Fibroblast of skin of scalp (primary cell): ENCODE measurements at regions not wholly inside any gene's neighbourhood (a gene's known extent, or its start where the extent isn't known, plus 50 kb on each side); places are given as distances from the start of the nearest gene placed in this dataset.
"Not testable (repeated sequence)": the region's sequence is repeated elsewhere in the genome, so short reads cannot be mapped to it uniquely, and the experiment has no call there.

Experiments
- DNase-seq: peaks from one replicate; pipeline ENCODE4 v3.0.0-alpha.2; 2013

DNA sequence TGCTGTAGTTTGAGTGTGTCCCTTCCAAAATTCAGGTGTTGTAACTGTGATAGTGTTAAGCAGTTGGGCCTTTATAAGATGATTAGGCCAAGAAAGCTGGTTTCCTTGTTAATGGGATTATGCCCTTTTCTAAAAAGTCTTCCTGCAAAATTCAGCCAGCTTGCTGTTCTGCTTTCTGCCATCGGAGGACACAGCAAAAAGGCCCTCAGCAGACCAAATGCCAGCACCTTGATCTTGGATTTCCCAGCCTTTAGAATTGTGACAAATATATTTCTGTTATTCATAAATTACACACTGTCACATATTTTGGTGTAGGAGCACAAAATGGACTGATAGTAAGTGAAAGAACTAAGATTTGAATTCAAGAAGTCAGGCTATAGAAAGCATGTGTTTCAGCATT, 203.2 kb downstream of the IZUMO3 start:
- no peak for DNase-seq

DNA sequence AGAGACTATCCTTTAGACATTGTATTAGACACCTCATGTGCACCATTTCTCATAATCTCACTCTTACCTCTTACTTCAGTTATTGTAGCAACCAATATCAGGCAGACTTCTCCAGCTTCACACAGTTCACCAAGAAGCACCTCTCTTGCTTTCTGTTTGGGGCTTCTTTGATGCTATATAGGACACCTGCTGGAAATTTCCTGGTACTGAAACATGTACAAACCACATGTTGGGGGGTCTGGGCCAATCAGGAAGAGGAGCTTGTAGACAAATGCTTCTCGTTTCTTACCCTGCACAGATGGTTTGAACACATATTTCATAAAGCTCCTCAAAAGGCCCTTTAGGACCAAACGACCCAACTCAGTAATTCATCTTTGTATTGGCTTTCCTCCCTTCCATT, 212.1 kb downstream of the IZUMO3 start:
- DNase-seq: no peak

- no peak for DNase-seq
Observed at GRCh38 chr9:24298912-24299311, 246.8 kb downstream of the IZUMO3 start.

DNA sequence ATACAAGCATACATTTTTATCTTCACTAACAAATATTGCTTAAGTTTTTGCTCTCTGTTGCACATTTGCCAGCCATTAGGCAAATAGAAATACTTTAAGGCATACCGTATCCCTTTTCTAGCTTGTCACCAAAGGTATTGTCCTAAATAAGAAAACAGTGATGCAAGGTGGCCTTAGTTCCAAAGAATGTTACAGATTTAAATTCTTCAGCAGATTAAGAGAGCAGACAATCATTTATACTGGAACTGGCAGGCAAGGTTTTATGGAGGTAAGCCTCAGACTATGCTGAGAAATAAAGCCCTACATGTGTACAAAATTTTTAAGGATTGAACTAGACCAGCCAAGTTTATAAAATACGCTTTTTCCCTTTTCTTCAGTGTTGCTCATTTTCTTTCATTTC, 247.8 kb downstream of the IZUMO3 start:
- DNase-seq: no peak

DNA sequence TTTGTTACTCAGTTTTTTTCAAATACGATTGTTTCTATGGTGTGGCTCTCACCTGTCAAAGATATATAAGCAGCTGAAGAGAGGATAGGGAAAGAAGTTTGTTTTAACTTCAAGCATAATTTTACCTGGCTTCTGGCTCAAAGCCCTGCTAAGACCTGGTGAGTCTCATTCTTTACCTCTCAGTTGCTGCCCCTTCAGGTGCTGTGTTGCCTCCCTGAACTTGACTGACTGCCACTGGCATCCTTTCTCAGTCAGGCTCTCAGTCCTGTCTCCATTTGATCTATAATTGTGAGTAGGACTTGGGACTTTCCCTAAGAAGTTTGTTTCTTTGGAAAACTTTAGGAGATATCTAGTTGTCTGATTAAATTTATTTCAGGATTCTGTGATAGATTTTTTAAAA, 249.6 kb downstream of the IZUMO3 start:
- no peak for DNase-seq

DNA sequence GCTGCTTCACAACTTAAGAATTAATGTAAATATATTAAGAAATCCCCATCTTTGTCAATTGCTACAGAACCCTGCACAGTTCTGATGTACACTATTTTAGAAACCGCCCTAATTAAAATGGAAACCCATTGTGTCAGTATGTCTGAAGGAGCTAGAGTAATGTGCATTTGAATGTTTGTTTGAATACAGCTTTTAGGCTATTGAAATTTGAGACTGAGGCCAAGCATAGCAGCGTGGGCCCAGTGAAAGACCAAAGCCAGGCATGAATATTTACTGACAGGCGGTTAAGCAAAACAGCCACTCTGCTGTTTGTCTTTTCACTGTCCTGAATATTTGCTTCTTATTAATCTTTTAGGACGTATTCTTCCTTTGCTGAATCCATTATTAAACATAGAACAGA, 252.3 kb downstream of the IZUMO3 start:
- DNase-seq: no peak

DNA sequence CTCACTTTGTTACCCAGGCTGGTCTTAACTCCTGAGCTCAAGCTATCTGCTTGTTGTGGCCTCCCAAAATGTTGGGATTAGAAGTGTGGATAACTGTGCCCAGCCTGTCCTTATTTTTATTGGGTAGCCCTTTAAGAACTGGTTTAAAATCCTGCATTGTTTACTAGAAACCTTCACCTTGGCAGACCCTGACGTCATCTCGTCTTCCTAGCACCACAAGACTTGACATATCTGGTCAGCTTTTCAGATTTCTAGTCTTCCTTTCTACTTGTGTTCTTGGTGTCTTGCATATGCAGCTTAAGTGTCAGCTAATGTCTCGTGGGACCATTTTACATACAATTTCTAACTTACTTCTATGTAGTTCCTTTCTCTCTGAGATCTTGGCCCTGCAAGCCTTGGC, 258.9 kb downstream of the IZUMO3 start:
- no peak for DNase-seq

DNA sequence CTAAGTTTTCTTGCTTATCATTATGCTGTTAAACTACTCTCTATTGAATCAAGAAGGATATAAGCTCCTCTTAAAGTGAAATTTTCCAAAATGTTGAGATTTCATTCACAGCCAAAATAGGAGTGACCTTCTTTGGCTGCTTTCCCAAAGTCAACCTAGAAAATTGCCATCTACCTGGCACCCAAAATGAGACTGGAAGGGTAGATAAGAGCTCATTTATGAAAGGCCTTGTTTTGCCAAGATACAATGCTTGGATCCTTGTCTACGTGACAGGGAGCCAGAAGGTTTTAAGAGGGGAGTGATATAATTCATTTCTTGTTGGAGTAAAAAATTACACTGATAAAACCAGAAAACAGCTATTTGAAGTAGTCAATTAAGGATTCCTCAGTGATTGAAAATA, 287.1 kb downstream of the IZUMO3 start:
- no peak for DNase-seq

DNA sequence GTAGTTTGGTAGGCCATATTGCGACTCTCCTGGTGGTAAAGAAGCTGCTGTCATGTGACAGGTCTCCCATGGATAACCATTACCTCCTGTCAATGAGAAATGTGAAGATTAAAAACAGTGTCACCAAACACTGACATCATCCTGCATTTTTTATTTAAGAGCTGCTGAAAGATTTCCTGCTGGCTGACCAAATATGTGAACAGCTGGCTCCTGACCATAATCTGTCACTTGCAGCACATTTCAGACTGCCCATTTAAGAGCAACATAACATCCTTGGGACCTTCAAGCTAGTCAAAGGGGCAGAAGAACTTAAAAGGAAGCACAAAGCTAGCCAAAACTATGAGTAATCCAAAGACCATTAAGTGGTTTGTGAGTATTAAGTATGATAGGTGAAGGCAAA, 288.0 kb downstream of the IZUMO3 start:
- peak; percentile 19 for DNase-seq

DNA sequence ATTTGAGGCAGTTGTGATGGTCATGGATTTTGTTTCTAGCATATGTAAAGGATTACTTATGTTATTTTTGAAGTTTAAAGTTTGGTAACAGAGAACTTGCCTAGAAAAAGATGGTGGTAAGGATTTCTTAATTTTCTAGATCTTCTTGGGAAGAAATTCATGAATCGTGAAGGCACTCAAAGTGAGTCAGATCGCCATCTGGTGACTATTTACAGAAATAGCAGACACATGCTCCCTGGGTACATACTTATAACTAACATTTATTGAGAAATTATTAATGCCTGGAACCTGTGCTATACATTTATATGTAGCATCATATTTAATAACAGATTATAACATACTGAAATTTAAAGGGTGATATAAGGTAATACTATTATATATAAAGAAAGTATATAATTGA, 299.7 kb downstream of the IZUMO3 start:
- peak; percentile 1 for DNase-seq

DNA sequence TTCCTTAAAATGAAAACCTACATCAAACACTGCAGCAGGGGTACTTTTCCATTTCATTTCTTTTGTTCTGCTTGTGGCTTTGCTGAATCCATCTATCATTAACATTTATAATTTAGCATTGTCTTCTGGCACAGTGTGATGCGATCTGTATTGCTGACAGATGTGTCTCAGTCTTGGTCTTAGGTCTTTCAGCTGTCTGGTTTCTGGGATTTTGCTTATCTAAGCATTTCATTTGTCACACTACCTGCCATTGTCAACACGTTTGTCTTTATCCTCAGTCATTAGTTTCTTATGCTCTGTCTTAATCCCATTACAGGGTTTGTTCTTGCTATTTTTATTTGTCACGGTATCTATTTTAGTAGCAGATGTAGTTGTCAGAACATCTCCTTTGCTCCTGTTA, 303.1 kb downstream of the IZUMO3 start:
- no peak for DNase-seq

GRCh38 chr9:24218656-24219055, 327.0 kb downstream of the IZUMO3 start:
- no peak for DNase-seq

- DNase-seq: no peak
Observed at GRCh38 chr9:24210641-24211040, 335.1 kb downstream of the IZUMO3 start.

GRCh38 chr9:24189986-24190385, 355.7 kb downstream of the IZUMO3 start:
- DNase-seq: no peak

GRCh38 chr9:24180572-24180971, 354.5 kb upstream of the ELAVL2 start:
- not testable (repeated sequence) for DNase-seq

- DNase-seq: no peak
Observed at GRCh38 chr9:24144796-24145195, 318.8 kb upstream of the ELAVL2 start.

DNA sequence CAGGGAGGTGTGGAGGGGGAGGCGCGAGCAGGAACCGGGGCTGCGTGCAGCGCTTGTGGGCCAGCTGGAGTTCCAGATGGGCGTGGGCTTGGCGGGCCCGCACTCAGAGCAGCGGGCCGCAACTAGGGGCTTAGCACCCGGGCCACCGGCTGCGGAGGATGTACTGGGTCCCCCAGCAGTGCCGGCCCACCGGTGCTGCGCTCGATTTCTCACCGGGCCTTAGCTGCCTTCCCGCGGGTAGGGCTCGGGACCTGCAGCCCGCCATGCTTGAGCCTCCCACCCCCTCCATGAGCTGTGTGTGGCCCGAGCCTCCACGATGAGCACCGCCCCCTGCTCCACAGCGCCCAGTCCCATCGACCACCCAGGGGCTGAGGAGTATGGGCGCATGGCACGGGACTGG, 309.0 kb upstream of the ELAVL2 start:
- not testable (repeated sequence) for DNase-seq

- no peak for DNase-seq
Observed at GRCh38 chr9:24132244-24132643, 306.2 kb upstream of the ELAVL2 start.

GRCh38 chr9:24127519-24127918, 301.5 kb upstream of the ELAVL2 start:
- DNase-seq: no peak

DNA sequence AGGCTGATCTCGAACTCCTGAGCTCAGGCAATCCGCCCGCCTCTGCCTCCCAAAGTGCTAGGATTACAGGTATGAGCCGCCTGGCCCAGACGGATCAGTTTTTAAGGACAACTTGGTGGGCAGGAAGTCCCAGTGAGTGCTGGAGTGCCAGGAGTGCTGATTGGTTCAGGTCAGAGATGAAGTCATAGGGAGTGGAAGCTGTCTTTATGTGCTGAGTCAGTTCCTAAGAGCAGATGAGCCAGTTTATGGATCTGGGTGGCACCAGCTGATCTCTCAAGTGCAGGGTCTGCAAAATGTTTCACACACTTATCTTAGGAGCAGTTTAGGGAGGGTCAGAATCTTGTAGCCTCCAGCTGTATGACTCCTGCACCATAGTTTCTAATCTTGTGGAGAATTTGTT, 292.1 kb upstream of the ELAVL2 start:
- DNase-seq: no peak

DNA sequence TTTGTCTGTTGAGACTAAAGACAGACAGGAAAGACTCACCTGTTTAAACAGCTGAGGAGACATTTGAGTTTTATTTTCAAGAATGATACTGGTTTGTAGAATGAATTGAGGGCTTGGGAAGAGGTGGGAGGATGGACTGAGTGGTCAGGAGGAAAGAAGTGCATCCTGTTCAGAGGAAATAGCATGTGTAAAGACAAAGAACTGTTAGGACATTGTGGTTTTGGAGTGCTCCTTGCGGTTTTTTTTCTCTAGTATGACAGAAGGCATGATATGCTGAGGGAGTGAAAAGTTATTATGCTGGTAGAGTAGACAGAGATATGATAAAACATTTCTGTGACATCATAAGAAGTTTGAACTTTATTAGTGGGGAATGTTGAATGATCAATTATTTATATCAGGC, 270.7 kb upstream of the ELAVL2 start:
- no peak for DNase-seq

DNA sequence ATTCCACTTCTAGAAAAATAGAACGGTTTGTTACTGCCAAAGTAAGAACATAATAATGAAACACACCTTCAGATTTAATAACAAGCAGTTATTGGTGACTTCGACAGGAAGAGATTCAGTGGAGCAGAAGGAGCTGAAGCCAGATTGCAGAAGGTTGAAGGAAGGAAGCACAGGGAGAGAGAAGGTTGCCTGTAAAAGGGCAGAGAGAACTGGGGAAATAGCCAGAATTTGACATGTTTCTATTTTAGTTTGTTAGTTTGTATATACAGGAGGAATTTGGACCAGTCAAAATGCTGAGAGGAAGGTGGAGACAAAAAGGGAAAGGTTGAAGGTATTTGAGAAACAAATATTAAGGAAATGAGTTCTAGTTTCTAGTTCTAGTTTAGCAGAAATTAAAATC, 269.2 kb upstream of the ELAVL2 start:
- no peak for DNase-seq

- no peak for DNase-seq
Observed at GRCh38 chr9:24090566-24090965, 264.5 kb upstream of the ELAVL2 start.

DNA sequence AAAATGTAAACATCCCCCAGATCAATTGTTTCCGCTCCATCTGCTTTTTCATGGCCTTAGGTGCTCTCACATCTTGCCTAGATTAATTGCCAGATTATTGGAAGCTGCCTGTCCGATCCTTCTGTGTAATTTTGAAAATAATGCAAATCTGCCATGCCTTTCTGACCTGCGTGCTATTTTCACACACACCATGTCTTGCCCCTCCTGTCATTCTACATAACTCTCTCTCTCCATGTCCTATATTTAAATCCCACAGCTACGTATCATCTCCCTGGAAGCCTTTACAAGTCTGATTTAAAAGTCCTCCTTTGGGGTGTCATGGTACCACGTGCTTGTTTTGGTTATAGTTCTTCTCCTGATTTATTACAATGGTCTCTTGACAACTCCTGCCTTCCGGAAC, 247.6 kb upstream of the ELAVL2 start:
- DNase-seq: no peak

DNA sequence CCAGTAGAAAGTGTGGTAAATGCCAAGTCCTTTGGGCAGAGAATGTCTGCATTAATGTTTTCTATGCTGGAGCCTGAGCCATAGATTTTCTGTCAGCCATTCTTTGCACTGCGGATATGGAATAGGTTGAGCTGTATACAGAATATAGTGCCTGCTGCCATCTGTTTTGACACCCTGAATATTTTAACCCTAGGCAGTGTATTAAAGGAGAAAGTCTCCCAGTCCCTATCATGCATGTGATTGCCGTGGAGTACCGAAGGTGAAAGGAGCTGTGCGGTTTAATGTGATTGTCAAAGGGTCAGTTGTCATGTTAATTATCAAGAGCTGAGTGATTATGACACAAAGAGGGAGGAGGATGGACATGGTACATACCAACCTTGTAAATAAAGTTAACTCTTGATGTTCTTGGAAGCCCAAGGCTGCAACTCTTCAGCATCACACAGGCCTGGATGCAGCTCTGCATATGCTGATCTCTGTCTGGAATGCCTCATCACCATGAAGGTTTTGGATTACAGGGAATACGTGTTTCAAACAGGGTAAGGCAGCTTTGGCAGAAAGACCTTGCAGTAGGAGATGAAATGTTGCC, 247.1 kb upstream of the ELAVL2 start:
- DNase-seq: no peak

DNA sequence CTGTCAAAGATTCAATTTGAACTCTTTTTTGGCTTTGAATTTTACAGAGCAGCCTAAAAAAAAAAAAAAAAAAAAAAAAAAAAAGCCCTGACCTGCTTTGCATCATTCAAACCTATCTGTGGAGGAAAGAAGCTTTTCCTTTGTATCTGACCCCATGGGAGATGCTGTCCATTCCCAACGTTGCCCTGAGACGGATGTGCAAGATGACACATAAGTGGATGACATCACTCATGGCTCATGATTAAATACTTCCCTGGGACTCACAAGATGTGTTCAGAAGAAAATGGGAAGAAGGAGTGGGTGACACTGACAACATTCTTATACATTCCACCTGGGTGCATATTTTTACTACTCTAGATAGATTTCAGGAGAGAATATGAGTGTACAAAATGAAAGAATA, 245.7 kb upstream of the ELAVL2 start:
- no peak for DNase-seq
